GM18870 (cell line): ENCODE measurements at regions not wholly inside any gene's neighbourhood (a gene's known extent, or its start where the extent isn't known, plus 50 kb on each side); places are given as distances from the start of the nearest gene placed in this dataset.
A peak's percentile ranks its signal among the peaks of the same experiment; 100 is the strongest.
"Not testable (repeated sequence)": the region's sequence is repeated elsewhere in the genome, so short reads cannot be mapped to it uniquely, and the experiment has no call there.

Experiments
- ATAC-seq: cut with Tn5 transposase; IDR thresholded peaks from one replicate; pipeline ENCODE4 v1.9.1; 2021; ENCODE audit warnings: moderate library complexity; ENCODE audit not compliant: unreplicated experiment

DNA sequence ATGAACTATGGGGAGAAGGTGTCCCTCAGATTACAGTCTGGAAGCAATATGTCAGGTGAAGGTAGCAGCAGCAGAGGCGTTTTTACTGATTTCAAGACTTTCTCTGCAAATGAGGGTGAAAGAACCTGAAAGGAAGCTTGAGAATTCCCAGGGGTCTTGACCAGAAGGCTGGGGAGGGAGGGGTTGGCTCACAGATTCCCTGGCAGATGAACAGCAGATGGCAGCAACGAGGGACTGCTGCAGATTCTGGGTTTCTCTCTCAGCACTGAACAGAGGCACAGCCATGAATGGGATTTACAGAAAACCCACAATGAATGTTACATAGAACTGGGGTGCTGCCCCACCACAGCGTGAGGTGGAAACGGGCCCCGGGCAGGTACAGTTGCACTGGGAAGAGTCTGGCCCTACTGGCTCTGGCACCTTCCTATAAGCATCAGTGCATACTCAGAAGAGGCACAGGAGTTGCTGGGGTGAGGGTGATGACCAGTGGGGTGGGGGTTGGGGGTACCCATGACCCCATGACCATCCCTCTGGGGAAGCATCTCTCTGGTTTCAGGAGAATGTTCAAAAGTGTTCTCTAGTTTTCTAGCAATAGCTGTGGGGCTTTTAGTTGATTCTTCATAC is 317.8 kb downstream of the SH2D4B start:
- ATAC-seq: peak; percentile 61

DNA sequence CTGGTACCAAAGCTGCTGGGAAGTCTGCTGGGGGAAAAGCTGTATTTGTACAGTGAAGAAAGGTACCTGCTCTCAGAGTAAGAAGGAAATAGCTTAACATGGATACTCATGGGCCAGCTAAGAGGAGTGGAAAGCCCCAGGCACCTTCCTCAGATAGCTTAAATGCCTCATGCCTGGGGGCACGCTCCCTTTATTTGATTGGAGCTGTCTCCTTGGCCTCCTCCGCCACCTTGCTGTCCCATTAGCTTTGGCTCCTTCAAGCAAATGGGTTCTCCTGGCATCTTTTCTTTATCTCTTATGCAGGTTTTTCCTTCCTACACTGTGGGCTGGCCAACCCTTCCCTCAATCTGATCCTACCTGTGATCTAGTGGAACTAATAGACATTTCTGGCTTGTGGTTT is 318.5 kb downstream of the SH2D4B start:
- ATAC-seq: no peak

DNA sequence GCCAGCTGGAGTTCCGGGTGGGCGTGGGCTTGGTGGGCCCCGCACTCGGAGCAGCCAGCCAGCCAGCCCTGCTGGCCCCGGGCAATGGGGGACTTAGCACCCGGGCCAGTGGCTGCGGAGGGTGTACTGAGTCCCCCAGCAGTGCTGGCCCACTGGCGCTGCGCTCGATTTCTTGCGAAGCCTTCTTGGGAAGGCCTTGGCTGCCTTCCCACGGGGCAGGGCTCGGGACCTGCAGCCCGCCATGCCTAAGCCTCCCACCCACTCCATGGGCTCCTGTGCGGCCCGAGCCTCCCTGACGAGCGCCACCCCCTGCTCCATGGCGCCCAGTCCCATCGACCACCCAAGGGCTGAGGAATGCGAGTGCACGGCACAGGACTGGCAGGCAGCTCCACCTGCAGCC is 321.6 kb downstream of the SH2D4B start:
- not testable (repeated sequence) for ATAC-seq

DNA sequence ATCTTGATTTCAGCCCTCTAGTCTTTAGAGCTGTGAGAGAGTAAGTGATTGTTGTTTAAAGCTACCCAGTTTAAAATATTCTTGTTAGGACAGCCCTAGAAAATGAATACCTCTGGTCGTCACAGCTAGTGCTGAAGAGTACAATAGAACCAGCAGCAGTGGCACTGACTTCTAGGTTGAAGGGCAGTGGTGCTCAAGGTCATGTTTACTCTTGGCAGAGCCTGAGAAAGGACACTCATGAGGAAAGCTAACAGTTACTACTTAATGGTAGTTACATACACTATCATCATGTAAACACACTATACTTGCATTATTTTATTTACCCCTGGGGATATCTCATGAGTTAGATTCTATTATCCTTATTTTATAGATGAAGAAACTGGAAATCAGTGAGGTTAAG is 323.0 kb downstream of the SH2D4B start:
- ATAC-seq: no peak

DNA sequence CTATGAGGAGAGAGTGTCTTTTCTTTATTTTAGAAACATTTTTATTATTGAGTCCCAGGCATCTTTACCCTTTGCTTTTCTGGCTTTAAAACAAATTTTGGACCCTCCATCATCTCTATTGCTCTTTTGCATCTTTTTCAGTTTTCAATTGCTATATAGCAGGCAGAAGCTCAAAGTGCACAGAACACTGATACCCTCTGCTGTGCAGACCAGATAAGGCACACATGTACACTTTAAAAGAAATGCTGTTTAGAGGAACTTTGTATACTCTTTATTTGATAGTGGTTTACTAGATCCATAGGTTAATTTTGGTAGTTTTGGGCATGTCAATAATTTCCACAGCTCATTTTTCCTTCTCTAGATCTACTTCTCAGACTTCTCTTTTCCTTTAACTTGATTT is 324.2 kb downstream of the SH2D4B start:
- no peak for ATAC-seq

DNA sequence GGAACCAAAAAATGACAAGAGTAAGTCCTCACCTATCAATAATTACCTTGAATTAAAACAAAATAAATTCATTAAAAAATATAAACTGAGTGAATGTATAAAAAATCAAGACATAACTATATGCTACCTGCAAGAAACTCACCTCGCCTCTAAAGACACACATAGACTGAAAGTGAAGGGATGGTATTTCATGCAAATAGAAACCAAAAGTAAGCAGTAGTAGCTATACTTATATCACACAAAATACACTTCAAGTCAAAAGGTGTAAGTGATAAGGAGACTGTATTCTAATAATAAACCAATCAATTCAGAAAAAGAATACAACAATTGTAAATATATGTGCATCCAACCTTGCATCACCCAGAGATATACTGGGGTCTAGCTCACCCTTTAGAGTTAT is 332.6 kb downstream of the SH2D4B start:
- peak; percentile 94 for ATAC-seq

DNA sequence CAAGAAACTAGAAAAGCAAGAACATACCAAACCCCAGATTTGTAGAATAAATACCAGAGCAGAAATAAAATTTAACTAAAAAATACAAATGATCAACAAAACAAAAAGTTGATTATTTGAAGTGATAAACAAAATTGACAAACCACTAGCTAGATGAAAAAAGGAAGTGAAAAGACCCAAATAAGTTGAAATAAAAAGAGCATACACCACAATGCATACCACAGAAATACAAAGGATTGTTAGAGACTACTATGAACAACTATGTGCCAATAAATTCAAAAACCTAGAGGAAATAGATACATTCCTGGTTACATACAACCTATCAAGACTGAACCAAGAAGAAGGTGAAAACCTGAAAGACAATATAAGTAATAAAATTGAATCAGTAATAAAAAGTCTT is 333.4 kb downstream of the SH2D4B start:
- peak; percentile 58 for ATAC-seq

DNA sequence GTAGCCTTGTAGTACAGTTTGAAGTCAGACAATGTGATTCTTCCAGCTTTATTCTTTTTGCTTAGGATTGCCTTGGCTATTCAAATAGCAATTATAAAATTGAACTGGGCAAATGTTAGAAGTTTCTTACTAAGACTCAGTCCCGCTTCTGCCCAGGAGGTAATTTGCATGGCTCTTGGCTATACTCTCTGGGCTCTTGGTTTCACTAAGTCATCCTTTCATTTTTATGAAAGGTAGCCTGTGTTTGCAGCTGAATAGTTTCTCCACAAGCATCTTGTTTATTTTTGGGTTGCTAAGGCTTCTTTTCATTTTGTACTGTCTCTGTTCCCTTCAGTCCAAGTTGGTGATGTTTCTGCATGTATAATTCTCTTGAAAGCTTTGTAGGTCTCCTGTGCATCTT is 340.6 kb downstream of the SH2D4B start:
- no peak for ATAC-seq

DNA sequence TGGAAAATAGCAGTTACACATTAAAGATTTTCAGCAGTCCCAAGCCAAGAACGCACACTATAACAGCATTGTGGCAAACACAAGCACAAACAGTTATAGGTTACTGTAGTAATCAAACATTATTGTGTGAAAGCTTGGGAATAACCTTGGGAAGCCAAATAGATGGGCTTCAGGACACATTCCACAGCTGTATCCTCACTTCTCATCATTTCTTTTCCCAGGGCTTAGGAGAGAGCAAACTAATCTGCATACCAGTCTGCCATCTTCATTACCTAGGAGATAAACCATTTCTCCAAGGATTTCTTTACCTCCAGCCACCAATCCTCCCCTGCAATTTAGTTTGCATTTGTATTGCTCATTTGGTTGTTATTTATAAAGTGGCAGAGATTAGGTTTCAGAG is 352.4 kb downstream of the SH2D4B start:
- ATAC-seq: no peak

DNA sequence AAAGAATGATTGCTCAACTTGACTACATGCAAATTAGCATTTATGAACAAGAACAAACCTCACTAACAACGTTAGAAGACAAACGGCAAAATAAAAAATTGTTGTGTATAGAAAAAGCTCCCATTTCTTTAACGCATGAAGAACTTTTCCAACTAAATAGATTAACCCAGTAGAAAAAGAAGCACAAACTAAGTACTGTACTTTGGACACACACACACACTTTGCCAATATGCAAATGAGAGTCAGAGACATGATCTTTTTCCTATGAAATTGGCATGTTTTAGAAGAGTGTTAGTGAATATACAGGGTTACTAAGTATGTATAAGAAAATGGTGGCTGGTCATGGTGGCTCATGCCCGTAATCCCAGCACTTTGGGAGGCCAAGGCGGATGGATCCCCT is 355.6 kb downstream of the SH2D4B start:
- no peak for ATAC-seq

DNA sequence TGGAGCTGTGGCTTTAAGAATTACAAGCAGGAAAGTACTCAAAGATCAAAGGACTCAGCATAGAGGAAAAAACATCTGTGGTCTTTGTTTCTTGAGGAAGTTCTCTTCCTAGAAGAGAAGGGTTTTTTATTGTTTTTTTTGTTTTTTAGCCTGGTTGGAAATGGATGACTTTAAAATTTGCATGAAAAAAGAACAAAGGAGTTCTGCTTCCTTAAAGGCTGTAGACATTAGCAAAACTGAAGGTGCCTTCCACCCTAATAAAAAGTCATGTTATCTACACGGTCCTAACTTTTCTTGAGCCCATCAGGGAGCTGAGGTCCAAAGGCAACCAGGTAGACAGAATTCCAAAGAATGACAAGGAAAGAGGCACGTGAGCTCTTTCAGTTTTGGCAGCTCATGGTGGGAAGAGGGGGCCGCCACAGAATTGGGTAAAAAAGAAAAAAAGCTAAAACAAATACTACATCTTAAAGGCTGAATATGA is 356.6 kb downstream of the SH2D4B start:
- no peak for ATAC-seq

DNA sequence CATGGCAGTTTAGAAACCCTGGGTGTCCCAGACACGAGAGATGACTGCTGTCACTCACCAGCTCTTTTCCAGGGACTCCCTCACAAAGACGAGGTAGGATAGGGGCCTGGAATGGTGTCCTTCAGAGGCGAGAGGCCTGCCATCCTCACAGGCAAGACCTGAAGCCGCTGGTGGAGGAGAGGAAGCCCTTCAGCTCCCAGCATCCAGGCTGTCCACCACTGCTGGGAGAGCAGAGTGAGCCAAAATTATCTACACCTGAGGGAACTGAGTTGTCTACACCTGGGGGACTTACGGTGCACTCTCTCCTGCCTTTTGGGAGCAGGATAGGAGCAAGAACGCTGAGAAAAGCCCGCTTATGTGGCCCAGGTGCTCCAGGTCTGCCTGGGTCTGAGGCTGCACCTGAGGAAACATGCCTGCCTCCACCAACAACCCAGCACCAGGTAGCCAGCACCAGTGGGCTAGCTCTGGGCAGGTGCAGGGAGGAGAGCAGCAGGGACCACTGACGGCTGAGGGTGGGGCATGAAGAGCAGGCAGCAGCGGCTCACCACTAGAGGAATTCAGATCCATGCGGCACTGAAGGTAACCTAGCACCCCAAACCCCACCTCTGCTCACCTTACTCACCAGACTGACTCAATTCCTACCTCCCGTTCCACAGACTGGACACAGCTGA is 357.2 kb downstream of the SH2D4B start:
- no peak for ATAC-seq

DNA sequence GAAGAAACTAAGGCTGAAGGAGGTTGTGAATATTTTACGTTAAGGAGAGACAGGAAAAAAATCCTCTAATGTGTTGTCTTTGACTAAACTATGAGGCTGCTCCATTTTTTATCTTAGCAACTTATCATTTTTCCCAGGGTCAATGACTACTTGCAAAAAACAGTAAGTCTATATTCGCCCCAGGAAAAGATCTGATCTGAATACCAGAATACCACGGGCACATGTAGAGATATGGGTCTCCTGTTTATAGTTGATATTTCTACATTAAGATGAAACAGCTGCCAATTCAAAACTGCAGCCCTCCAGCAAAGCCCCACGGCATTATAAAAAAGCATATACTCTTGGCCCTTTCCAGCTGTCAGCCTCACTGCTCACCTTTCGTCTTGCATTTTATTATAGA is 358.4 kb downstream of the SH2D4B start:
- no peak for ATAC-seq

DNA sequence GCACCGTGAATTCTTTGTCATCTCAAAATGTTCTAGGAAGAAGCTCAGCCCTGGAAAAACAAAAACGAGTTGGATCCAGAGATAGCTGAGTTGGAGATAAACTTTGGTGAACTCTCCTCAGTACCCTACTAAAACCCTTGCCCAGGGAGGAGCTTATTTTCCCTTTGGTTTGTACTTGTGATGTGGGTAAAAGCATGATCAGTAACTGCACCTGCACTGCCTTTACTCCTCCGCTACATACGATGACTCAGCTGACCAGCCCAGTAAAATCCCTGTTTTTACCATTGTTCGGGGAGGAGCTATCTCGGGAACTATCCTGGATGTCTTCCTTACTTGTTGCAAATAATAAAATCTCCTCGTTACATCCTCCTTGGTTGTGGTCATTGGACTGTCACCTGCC is 359.3 kb downstream of the SH2D4B start:
- ATAC-seq: no peak

DNA sequence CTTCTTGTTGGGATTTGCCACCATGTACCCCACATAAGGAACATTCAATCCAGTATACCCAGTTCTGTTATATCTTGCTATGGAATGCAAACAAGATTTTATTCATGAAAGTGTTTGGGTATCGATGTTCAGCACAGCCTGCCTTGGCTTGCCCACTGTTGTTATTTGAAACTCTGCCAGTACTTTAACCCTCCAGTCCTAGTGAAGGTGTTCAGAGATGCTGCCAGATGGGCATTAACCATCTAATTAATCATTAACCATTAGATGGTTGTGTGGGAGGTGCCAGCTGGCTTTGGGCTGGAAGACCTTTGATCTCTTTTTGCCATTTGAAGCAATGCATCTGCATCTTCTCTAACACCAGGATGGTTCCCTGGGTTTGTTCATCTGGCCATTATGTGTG is 363.0 kb downstream of the SH2D4B start:
- peak; percentile 59 for ATAC-seq

DNA sequence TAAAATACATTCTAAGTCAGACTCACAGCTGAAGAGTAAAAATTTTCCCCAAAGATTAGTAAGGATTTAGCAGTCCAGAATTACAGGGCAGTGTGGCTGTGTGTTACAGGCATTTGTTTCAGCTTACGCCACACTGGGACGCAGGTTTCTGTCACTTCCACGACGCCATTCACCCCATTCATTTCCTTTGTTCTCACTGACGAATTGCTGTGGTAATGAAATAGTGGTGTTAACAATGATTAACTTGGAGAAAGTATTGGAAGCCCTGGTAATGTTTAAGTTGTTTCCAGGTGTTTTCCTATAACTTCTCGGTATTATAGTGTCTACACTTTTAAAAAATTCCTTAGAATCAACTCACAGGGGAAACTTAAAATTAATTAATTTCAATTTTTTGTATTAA is 370.9 kb downstream of the SH2D4B start:
- ATAC-seq: no peak

DNA sequence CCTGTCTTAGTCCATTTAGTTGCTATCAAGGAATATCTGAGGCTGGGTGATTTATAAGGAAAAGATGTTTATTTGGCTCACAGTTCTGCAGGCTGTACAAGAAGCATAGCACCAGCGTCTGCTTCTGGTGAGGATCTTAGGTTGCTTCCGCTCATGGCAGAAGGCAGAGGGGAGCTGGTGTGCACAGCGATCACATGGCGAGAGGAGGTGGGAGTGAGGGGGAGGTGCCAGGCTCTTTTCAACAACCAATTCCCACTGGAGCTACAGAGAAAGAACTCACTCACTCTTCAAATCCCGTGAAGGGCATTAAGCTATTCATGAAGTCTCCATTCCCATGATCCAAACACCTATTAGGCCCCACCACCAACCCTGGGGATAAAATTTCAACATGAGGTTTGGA is 371.6 kb downstream of the SH2D4B start:
- ATAC-seq: no peak

DNA sequence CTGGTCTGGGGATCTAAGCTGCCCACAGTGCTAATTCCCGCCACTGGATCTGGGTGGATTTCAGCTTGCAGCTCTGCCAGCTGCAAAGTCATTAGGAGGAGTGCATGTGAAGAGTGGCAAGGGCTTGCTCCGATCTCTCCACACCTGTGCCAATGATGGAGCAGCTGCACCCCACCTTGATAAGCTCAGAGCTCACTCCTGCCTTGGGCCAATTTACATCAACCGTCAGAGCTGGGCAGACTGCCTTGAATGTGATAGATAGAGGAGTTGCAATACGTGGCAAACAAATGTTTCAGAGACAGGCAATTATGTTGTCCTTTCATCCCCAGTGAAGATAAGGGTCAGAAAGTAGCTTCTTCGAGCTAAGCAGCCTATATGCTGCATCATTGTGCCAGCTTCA is 379.9 kb downstream of the SH2D4B start:
- ATAC-seq: no peak

DNA sequence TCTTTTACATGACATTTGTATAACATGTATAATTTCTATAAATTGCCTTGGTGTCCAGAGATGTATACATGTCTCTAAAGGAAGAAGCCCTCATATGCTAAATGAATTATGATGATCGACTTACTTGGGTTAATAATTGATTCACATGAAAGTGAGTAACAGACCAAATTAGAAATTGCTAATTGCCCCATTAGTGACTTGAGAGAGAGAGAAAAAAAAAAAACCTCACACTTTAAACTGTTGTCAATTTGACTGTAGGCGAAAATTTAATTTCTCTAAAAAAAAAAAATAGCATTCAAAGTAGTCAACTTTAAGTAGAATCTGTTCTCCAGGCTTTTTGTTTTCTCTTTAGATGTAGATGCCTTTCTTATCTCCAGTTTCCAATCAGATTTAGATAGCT is 383.3 kb downstream of the SH2D4B start:
- no peak for ATAC-seq

DNA sequence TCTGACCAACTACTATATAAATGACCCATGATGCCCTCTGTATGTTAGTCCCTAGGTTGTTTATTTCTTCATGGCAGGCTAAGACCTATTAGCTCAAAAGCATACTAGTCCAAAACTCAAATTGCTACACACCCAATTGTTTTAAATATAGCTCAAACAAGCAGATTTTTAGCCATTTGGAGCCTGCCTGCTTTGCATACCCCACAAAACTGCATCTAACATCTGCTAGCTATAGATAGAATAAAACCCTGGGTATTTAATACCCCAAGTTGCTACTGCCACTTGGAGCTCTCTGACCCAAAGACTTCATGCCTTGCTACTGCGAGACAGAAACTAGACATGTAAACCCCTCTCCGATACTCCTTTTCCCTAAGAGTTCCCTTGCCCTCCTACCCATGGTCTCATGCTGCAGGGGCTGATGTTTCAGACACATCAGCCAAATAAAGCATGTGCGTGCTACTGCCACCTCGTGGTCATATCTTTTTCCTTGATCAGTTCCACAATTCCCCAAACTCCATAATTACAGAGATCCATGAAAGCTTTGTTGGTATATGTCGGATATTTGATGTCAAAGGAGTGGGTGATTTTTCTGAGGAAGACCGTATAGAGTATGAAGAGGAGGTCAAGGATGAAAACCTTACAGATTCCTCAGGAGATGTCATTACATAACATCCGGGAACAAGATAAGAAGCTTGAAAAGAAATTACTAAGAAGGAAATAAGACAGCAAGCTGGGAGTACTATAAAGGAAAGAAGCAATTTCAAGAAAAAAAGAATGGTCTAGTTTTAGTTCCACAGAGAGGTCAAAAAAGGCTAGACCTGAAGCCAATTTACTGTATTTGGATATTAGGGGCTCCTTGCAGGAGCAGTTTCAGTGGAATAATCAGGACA is 386.6 kb downstream of the SH2D4B start:
- ATAC-seq: no peak

DNA sequence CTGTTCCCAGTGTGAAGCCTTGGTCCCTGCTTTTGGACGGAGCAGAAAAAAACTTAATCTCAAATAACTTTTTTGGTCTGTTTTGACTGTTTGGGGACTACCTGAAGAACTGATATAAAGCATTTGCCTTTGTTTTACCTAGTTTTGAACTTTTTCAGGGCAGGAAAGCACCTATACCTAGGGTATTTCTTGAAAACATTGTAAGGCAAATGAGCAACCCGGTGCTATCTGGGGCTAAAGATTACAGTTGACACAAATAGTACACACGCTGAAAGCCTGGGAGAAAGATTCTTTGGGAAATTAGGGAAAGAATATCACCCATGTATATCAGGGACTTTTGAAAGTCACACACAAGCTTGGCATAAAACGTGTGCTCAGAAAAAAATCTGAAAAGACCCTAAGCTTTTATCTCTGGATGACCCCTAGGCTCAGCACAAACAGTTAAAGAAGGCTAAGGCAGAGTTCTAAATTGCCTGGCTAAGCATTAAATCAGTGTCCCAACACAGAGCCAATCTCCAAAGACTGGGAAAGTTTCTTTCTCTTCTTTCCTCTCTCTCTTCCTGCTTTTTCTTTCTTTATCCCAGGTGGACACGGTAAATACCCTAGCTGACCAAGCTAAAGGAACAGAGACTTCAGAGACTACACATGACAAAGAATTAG is 389.8 kb downstream of the SH2D4B start:
- no peak for ATAC-seq
